ENCODE measurements at regions not wholly inside any gene's neighbourhood (a gene's known extent, or its start where the extent isn't known, plus 50 kb on each side); places are given as distances from the start of the nearest gene placed in this dataset.

- TF ChIP-seq ZBTB33 (IDR thresholded peaks at IDR 0.05; ENCODE audit: borderline replicate concordance, low read depth) (no peak), MAX (IDR thresholded peaks at IDR 0.05; ENCODE audit: low read depth) (no peak), ELF1 (IDR thresholded peaks at IDR 0.05) (no peak), RFX5 (IDR thresholded peaks at IDR 0.05; ENCODE audit: low read length) (no peak), TCF12 (IDR thresholded peaks at IDR 0.05) (no peak), EP300 (IDR thresholded peaks at IDR 0.05; ENCODE audit: borderline replicate concordance in 1 of 2, low read depth in 1 of 2, low read length in 1 of 2) (peak in 1 of 2 experiments; percentile 64; a peak in 1 of 4 replicates), POLR2AphosphoS5 (IDR thresholded peaks at IDR 0.05; ENCODE audit: low read depth, low read length) (no peak)
Observed at GRCh38 chr5:124602925-124603650, 143.4 kb downstream of the ZNF608 start (continued).

GRCh38 chr5:124599028-124599973 is 147.1 kb downstream of the ZNF608 start:
- ChIA-PET CTCF (interaction anchor here (0.6 to 1.3 kb wide), 6 partner anchors 13 to 1542 kb away, joined by 3 to 5 read pairs (median 3); no protein-coding TSS in a partner anchor), POLR2A (no interaction called here)
- Histone ChIP-seq H3K4me3 (ENCODE audit: low read depth in 2 of 2, low read length in 1 of 2) (no peak overlapping the region), H2AFZ (ENCODE audit: low read depth) (no peak overlapping the region), H3K9me2 (no peaks in the 10 kb centered on the region), H3K36me3 (replicated peaks in 1 of 2; ENCODE audit: control insufficient read depth in 1 of 2, insufficient read depth in 2 of 2, low read length in 1 of 2) (no peaks in the 10 kb centered on the region), H3K4me2 (no peak overlapping the region), H4K20me1 (ENCODE audit: insufficient read depth) (no peaks in the 10 kb centered on the region), H3K4me1 (ENCODE audit: control insufficient read depth in 1 of 2, insufficient read depth in 2 of 2, low read depth in 1 of 2, low read length in 1 of 2) (peaks cover 9 to 10% of the 10 kb centered on the region in 2 experiments), H3K9me3 (no peaks in the 10 kb centered on the region), H3F3A (replicated peaks; ENCODE audit: insufficient read depth) (no peaks in the 10 kb centered on the region), H3K9ac (no peak overlapping the region), H3K79me2 (ENCODE audit: insufficient read depth) (no peaks in the 10 kb centered on the region), H3K27me3 (ENCODE audit: insufficient read depth) (no peaks in the 10 kb centered on the region), H3K27ac (ENCODE audit: low read depth in 2 of 2, low read length in 1 of 2) (peak overlapping the region in 1 of 2 experiments; percentile 85; a peak in 2 of 4 replicates)
- DNase-seq = peak; percentile 56
- 48% methylated on average over 10 of the region's 10 CpGs for WGBS (ENCODE audit: low lambda C conversion rate)
- peak; percentile 18; the same call in 1 of the 2 replicates for TF ChIP-seq TEAD4 (IDR thresholded peaks at IDR 0.05; ENCODE audit: borderline replicate concordance, insufficient read depth)
- TF ChIP-seq REST (IDR thresholded peaks at IDR 0.05; ENCODE audit: low read depth, low read length) = no peak
- TF ChIP-seq JUND (IDR thresholded peaks at IDR 0.05) = no peak
- no peak for TF ChIP-seq EZH2phosphoT487 (IDR thresholded peaks at IDR 0.05; ENCODE audit: borderline replicate concordance, low read depth)
- no peak for TF ChIP-seq ZBTB33 (IDR thresholded peaks at IDR 0.05; ENCODE audit: borderline replicate concordance, low read depth)
- peak; percentile 43; the same call in 1 of the 2 replicates for TF ChIP-seq POLR2AphosphoS5 (IDR thresholded peaks at IDR 0.05; ENCODE audit: low read depth, low read length)
- TF ChIP-seq CTCF (IDR thresholded peaks at IDR 0.05) = no peak
- peak; percentile 88; the same call in 1 of the 2 replicates for TF ChIP-seq RCOR1 (IDR thresholded peaks at IDR 0.05; ENCODE audit: low read length)
- peak; percentile 62; the same call in 1 of the 2 replicates for TF ChIP-seq MXI1 (IDR thresholded peaks at IDR 0.05; ENCODE audit: low read depth, low read length)
- TF ChIP-seq MEF2A (IDR thresholded peaks at IDR 0.05; ENCODE audit: borderline replicate concordance, low read depth) = no peak
- peak; percentile 91 for TF ChIP-seq FOXJ3 (CRISPR knock-in tag; IDR thresholded peaks at IDR 0.05)

Data from SK-N-SH (cell line).